PFSK-1 (cell line): ENCODE measurements at regions not wholly inside any gene's neighbourhood (a gene's known extent, or its start where the extent isn't known, plus 50 kb on each side); places are given as distances from the start of the nearest gene placed in this dataset.

Experiments
- FOXP2 ChIP-seq: optimal IDR thresholded peaks from 2 replicates; pipeline ENCODE3; 2011; ENCODE audit warnings: borderline replicate concordance, control low read depth, inconsistent platforms; ENCODE audit not compliant: insufficient read depth; ENCODE audit errors: extremely low read length, extremely low read depth
- POLR2AphosphoS5 ChIP-seq: IDR thresholded peaks from 2 replicates; pipeline ENCODE4 v1.6.1; 2012; ENCODE audit warnings: low read depth, mild to moderate bottlenecking, control low read depth, low read length, moderate library complexity
- SIN3A ChIP-seq: IDR thresholded peaks from 2 replicates; pipeline ENCODE4 v1.6.1; 2012; ENCODE audit warnings: mild to moderate bottlenecking, low read length, moderate library complexity, borderline replicate concordance; ENCODE audit not compliant: insufficient read depth
- TAF1 ChIP-seq: IDR thresholded peaks from 2 replicates; pipeline ENCODE4 v1.6.1; 2012; ENCODE audit warnings: low read length, control low read depth, borderline replicate concordance; ENCODE audit not compliant: insufficient read depth
- TF ChIP-seq, protein P1 (sequence below), 2 experiments: IDR thresholded peaks; 2 replicates each; pipeline versions ENCODE4 v1.6.1 to v1.8.0; 2011 to 2012; ENCODE audit warnings: low read depth in 2 of 2, low read length in 2 of 2, control low read depth in 1 of 2, inconsistent platforms in 1 of 2, mild to moderate bottlenecking in 1 of 2, moderate library complexity in 1 of 2; ENCODE audit not compliant: insufficient read depth in 1 of 2

DNA sequence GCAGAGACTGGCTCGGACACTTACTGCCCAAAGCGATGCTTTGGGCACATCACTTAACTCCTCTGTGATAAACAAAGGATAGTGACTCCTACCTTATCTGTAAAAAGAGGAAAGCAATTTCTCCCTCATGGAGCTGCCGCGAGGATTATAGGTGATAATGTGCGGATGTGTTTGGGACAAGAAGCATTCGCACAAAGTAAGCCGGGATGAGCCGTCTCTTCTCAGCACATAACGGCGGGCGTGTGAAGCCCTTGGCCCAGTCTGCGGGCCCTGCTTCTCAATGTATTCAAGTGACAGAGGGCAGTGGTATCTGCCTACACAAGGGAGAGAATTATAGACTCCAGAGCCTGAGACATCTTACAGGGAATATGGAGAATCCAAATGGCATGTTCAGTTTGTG lies 550.3 kb upstream of the CPEB2 start:
- TF ChIP-seq POLR2AphosphoS5 (no peak), TAF1 (no peak), FOXP2 (no peak), SIN3A (no peak)
- TF ChIP-seq, protein P1, sequence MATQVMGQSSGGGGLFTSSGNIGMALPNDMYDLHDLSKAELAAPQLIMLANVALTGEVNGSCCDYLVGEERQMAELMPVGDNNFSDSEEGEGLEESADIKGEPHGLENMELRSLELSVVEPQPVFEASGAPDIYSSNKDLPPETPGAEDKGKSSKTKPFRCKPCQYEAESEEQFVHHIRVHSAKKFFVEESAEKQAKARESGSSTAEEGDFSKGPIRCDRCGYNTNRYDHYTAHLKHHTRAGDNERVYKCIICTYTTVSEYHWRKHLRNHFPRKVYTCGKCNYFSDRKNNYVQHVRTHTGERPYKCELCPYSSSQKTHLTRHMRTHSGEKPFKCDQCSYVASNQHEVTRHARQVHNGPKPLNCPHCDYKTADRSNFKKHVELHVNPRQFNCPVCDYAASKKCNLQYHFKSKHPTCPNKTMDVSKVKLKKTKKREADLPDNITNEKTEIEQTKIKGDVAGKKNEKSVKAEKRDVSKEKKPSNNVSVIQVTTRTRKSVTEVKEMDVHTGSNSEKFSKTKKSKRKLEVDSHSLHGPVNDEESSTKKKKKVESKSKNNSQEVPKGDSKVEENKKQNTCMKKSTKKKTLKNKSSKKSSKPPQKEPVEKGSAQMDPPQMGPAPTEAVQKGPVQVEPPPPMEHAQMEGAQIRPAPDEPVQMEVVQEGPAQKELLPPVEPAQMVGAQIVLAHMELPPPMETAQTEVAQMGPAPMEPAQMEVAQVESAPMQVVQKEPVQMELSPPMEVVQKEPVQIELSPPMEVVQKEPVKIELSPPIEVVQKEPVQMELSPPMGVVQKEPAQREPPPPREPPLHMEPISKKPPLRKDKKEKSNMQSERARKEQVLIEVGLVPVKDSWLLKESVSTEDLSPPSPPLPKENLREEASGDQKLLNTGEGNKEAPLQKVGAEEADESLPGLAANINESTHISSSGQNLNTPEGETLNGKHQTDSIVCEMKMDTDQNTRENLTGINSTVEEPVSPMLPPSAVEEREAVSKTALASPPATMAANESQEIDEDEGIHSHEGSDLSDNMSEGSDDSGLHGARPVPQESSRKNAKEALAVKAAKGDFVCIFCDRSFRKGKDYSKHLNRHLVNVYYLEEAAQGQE (IDR thresholded peaks at IDR 0.05; ENCODE audit: insufficient read depth in 1 of 2, low read depth in 2 of 2, low read length in 2 of 2) = no peak

DNA sequence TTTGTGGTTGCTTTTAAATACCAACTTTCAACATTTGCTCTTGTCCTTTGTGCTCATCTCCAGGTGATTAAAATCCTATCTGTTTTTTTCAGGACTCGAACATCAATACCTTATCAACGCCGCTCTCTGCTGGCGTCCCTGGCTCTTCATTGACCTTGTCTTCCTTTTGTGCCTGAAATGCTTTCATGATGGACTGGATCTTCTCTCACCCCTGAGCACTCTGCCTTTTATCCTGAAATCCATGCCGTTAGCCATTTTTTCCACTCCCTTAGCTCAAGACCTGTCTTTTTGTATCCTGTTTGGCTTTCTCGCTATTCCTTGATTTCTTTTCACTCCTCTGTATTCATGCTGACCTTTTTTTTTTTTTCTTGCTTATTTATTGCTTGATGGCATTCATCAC lies 549.5 kb upstream of the CPEB2 start:
- TF ChIP-seq SIN3A = no peak
- TF ChIP-seq, protein P1 (IDR thresholded peaks at IDR 0.05; ENCODE audit: insufficient read depth in 1 of 2, low read depth in 2 of 2, low read length in 2 of 2) = no peak
- no peak for TF ChIP-seq POLR2AphosphoS5
- no peak for TF ChIP-seq TAF1
- no peak for TF ChIP-seq FOXP2

DNA sequence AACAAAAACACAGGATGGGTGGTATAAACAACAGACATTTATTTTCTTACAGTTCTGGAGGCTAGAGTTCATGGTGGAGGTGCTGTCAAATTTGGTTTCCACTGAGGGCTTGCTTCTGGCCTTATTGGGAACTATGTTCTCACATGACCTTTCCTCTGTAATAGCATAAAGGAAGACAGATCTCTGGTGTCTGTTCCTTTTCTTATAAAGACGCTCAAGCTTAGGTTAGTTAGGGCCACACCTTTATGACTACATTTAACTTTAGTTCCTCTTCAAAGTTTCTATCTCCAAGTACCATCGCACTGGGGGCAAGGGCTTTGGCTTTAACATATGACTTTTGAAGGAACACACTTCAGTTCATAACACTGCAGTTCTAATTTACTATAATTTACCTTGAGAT lies 543.8 kb upstream of the CPEB2 start:
- TF ChIP-seq TAF1 (no peak), POLR2AphosphoS5 (no peak), SIN3A (no peak), FOXP2 (no peak)
- TF ChIP-seq, protein P1 (IDR thresholded peaks at IDR 0.05; ENCODE audit: insufficient read depth in 1 of 2, low read depth in 2 of 2, low read length in 2 of 2) = no peak

DNA sequence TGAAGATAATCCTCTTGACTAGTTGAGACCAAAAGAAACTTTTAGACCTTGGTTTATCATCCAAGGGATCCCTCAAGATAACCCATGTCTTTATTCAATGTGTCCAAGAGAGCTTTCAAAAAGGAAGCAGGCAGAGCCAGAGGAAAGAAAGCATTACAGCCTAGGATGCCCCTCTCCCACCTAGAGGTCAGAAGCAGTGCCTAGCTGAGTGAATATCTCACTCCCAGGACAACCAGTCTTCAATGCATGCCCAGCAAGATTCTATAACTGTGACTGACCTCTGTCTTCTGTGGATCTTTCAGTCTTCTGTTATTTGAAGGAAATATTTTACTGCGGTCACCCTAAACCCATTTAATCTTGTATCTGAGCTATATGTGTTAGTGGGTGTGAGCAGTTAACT lies 537.2 kb upstream of the CPEB2 start:
- TF ChIP-seq, protein P1 (IDR thresholded peaks at IDR 0.05; ENCODE audit: insufficient read depth in 1 of 2, low read depth in 2 of 2, low read length in 2 of 2) = no peak
- TF ChIP-seq POLR2AphosphoS5 = no peak
- no peak for TF ChIP-seq FOXP2
- no peak for TF ChIP-seq TAF1
- TF ChIP-seq SIN3A = no peak

DNA sequence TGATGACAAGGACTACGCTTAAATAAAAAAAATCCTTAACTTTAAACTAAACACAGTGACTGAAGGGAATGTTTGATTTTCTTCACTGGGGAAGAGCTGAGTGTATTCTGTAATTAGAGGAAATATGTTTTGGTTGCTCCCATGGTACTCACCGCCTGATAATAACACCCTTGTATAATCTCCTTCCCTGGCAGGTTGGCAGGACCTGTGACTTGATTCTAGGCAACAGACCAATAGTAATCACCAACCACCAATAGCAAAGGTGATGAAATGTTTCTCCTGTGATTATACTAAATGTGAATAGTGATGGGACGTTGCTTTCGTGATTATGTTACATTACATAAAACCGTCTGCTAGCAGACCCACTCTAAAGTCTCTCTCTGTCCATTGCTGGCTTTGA lies 536.8 kb upstream of the CPEB2 start:
- TF ChIP-seq POLR2AphosphoS5 = no peak
- TF ChIP-seq, protein P1 (IDR thresholded peaks at IDR 0.05; ENCODE audit: insufficient read depth in 1 of 2, low read depth in 2 of 2, low read length in 2 of 2) = no peak
- no peak for TF ChIP-seq FOXP2
- TF ChIP-seq TAF1 = no peak
- TF ChIP-seq SIN3A = no peak
